Pons (tissue), 1 donor: ENCODE measurements at regions not wholly inside any gene's neighbourhood (a gene's known extent, or its start where the extent isn't known, plus 50 kb on each side); places are given as distances from the start of the nearest gene placed in this dataset.
"Not testable (repeated sequence)": the region's sequence is repeated elsewhere in the genome, so short reads cannot be mapped to it uniquely, and the experiment has no call there.

Experiments used
- DNase-seq: peaks from one replicate; pipeline ENCODE4 v3.0.0-alpha.2; 2016; ENCODE audit warnings: low spot score

GRCh38 chr18:39302481-39302880 lies 1736.9 kb upstream of the CELF4 start:
- DNase-seq: no peak

- no peak for DNase-seq
Measured at GRCh38 chr18:39299152-39299551, 1733.6 kb upstream of the CELF4 start.

DNA sequence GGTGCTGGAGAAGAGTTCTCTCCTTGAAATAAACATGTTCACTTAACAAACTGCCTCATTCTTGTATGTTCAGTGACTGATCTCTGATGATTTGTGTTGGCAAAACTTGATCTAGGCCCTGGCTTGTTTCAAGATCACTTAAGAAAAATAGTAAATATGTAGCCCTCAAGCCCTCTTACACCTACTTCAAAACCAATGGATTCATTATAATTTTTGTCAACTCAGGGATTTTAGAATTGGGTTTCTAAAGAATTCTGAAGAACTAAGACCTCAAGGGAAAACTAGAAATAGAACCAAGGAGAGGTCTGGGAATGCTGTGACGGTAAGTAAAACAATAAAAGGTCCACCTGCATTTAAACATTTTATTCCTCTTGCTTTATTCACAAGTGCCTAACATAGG lies 1731.6 kb upstream of the CELF4 start:
- DNase-seq: no peak

DNA sequence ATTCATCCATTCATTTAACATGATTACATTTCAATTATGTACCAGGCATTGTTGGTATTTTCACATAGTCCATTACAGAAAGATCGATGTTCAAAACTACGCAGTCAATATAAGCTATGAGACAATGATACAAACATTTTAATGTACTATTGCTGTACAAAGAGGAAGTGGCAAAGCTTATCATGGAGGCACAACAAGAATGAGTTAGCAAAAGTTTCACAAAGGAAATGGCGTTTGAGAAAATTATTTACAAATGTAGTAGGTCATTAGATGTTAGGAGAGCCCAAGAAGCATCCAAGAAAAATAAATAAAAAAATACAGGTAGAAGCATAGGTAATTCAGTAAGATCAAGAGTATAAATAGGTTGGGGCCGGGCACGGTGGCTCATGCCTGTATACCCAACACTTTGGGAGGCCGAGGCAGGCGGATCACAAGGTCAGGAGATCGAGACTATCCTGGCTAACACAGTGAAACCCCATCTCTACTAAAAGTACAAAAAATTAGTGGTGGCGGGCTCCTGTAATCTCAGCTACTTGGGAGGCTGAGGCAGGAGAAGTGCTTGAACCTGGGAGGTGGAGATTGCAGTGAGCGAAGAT lies 1730.8 kb upstream of the CELF4 start:
- DNase-seq: no peak

GRCh38 chr18:39276764-39277163 lies 1711.2 kb upstream of the CELF4 start:
- no peak for DNase-seq

DNA sequence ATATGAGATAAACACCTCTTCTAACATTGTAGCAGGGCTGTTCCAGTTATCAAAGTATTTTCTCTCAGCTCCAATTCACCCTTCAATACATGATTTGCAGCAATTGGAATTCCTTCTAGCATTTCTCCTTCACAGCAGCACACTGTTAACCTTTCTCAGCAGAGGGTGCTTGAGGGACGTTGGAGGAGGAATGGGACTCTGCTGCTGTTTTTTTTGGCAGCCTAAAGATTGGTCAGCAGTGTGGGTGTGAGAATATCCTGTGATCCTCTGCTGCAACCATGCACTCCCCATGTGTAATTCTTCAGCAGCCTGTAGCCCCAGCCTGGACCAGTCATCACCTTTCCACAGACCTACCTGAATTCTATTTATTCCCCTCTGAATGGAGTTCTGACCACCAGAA lies 1708.9 kb upstream of the CELF4 start:
- DNase-seq: no peak

GRCh38 chr18:39272230-39272629 lies 1706.6 kb upstream of the CELF4 start:
- no peak for DNase-seq

DNA sequence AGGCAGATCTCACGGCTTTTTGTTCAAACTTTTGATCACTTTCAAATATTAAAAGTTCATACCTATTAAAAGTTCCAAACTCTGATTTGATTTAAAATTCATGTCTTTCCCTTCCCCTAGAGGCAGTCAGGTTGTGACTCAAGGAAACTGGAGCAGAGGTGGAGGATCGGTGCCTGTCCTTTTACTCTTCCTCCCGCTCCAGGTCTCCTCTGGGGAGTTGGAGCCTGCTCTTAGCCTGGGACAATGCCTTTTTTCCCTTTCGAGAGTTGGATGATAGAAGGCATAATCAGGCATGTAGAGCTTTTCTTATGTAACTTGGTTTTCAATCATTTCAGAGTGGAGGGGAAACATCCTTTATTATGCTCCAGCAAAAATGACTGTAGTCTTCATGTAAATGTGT lies 1706.1 kb upstream of the CELF4 start:
- DNase-seq: no peak

- no peak for DNase-seq
Measured at GRCh38 chr18:39260565-39260964, 1695.0 kb upstream of the CELF4 start.

- no peak for DNase-seq
Measured at GRCh38 chr18:39259736-39260135, 1694.1 kb upstream of the CELF4 start.

- no peak for DNase-seq
Measured at GRCh38 chr18:39244242-39244641, 1678.6 kb upstream of the CELF4 start.

GRCh38 chr18:39241534-39241933 lies 1675.9 kb upstream of the CELF4 start:
- no peak for DNase-seq

DNA sequence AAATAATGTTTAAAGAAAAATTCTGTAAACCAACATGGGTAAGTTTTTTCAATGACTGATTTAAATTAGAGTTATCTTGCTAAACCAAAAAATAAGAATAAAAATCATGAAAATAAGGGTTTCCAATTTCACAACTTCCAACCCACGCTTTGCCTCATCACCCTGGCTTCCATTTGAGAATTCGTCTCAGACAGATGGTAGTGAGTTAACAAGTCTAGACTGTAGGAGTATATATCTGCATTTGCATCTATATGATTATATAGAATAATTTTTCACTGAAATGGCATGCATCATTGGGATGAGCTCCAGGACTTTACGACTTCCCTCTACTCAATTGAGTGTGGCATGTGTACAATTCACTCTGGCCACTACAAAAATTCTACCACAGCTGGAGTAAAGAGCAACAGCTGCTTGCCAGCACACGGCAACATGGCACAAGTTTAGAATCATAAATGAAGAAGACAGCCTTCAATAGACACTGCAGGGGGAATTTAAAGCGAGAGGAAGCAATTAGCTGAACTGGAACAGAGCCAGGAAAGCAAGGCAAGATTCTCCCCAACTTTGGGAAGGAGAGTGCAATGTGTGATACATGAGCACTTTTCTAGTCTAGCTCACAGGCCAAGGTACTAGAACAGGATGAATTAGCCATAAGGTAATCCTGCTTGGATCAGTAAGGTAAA lies 1673.5 kb upstream of the CELF4 start:
- DNase-seq: no peak

DNA sequence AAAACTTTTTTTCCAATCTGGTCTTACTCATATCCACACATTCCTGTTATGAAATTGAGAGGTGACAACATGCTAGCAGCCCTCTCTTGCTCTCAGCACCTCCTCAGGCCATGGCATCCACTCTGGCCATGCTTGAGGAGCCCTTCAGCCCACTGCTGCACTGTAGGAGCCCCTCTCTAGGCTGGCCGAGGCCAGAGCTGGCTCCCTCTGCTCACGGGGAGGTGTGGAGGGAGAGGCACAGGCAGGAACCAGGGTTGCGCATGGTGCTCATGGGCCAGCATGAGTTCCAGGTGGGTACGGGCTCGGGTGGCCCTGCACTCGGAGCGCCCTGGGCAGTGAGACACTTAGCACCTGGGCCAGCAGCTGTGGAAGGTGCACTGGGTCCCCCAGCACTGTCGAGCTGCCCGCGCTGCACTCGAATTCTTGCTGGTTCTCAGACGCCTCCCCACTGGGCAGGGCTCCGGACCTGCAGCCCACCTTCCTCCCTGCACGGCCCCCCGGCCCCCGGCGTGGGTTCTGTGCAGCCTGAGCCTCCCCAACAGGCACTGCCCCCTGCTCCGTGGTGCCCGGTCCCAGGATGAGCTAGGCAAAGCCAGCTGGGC lies 1669.6 kb upstream of the CELF4 start:
- DNase-seq: no peak

GRCh38 chr18:39232937-39233336 lies 1667.3 kb upstream of the CELF4 start:
- no peak for DNase-seq

DNA sequence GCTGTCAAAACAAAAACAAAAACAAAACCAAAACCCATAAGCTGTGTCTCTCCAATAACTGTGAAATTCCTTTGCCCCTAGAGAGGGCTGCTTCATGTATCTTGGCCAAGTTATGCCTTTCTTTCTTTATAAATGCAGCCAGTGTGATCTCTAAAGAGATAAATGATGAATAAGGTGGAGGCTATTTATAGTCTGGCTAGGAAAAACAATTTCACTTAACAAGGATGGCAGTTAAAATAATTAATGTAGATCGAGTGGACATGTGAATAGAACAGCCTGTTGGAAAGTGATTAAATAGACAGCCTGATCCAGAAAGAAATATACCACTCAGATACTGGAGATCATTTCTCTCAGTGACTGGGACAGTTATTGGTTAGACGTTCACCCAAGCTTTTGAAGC lies 1666.9 kb upstream of the CELF4 start:
- no peak for DNase-seq

DNA sequence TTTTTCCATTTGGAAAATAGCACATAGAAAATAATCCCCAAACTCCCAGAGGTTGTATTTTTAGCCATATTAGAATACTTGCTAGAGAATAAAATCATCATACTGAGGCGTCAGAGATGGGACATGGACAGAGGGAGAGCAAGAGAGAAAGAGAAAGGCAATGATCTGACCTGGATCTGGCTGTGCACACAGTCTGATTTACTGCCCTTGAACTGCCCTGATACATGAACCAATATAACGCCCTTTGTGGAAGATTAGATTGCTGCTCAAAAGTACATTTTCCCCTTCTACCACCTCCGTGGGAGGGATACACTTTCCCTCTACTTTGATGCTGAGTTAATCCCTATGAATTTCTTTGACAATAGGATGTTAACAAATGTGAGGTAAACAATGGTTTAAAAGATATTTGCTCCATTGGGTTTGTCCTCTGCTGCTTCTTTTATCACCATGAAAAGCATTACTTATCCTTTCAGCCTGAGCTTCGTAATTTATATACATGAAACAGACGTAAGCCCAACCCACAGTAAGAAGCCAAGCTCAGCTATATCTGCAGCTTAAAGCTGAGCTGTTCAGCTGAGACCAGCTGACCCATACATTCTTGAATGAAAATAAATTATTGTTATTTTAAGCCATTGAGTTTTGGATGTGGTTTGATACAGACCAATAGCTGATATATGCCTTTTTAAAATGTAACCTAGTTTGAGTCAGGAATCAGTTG lies 1664.6 kb upstream of the CELF4 start:
- DNase-seq: no peak

- not testable (repeated sequence) for DNase-seq
Measured at GRCh38 chr18:39227769-39228168, 1662.2 kb upstream of the CELF4 start.

- no peak for DNase-seq
Measured at GRCh38 chr18:39225373-39225772, 1659.8 kb upstream of the CELF4 start.

- no peak for DNase-seq
Measured at GRCh38 chr18:39223283-39223682, 1657.7 kb upstream of the CELF4 start.

- DNase-seq: no peak
Measured at GRCh38 chr18:39215920-39216319, 1650.3 kb upstream of the CELF4 start.

DNA sequence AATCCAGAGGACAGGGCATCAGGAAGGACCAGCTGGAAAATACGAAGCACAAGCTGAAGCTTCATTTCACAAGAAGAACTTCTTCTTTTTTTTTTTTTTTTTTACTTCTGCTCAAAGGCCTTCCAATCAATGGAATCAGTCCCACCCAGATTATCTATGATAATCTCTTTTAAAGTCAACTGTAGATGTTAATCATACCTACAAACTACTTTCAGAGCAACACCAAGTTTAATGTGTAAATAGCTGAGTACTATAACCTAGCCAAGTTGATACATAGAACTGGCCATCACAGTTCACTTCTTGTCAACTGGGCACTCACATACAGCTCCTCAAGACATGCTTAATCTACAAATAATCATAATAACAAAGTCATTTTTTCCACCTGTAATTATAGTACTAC lies 1645.9 kb upstream of the CELF4 start:
- no peak for DNase-seq

DNA sequence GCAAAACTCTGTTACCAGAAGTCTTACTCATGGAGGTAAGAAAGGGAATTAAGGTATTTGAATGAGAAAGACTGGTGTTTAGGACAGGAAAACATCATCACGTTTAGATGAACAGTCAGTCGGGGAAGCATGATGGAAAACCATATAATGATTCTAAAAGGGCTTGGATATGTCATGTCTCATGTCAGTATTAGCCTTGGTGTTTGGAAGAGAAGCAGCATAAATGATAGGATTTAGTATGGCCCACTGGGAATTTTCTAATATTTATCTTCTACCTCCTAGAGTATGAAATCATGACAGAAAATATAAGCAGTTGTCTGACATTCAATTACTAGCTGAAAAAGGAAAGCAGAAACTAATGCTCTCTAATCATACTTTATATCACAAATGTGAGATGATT lies 1643.6 kb upstream of the CELF4 start:
- DNase-seq: no peak
